K562 (cell line): ENCODE measurements at regions not wholly inside any gene's neighbourhood (a gene's known extent, or its start where the extent isn't known, plus 50 kb on each side); places are given as distances from the start of the nearest gene placed in this dataset.

Experiments
- CREB1 ChIP-seq, 2 experiments: sonication (generic) in 1 of 2; formaldehyde crosslinking in 1 of 2; IDR thresholded peaks; 2 replicates each; pipeline versions ENCODE4 v1.6.1 to v1.8.0; 2012 to 2022; ENCODE audit warnings: inconsistent platforms in 1 of 2, mild to moderate bottlenecking in 1 of 2, missing genetic modification reagents in 1 of 2, moderate library complexity in 1 of 2
- DNMT1 ChIP-seq: fragments of 450-650 bp; IDR thresholded peaks from 2 replicates; pipeline ENCODE4 v1.6.1; 2016; ENCODE audit warnings: antibody characterized with exemption, mild to moderate bottlenecking
- ELF1 ChIP-seq: fragments of 200-800 bp; sonication (Bioruptor generic); IDR thresholded peaks from 2 replicates; pipeline ENCODE4 v1.6.1; 2016; ENCODE audit warnings: missing genetic modification characterization, missing compliant biosample characterization
- EP300 ChIP-seq: IDR thresholded peaks from 2 replicates; pipeline ENCODE4 v1.6.1; 2012; ENCODE audit warnings: low read length, improper control_type of control experiment
- TF ChIP-seq, protein P1 (sequence below): fragments of 450-650 bp; IDR thresholded peaks from one replicate; pipeline ENCODE4 v1.6.1; 2018; ENCODE audit warnings: mild to moderate bottlenecking, moderate library complexity; ENCODE audit not compliant: partially characterized antibody
- TF ChIP-seq, protein P2 (sequence below): sonication (generic); formaldehyde crosslinking; IDR thresholded peaks from 2 replicates; pipeline ENCODE4 v1.8.0; 2022; ENCODE audit warnings: mild to moderate bottlenecking, missing genetic modification reagents
- TF ChIP-seq, protein P3 (sequence below): sonication (generic); formaldehyde crosslinking; IDR thresholded peaks from 2 replicates; pipeline ENCODE4 v1.9.0; 2022; ENCODE audit warnings: mild to moderate bottlenecking, missing genetic modification reagents

DNA sequence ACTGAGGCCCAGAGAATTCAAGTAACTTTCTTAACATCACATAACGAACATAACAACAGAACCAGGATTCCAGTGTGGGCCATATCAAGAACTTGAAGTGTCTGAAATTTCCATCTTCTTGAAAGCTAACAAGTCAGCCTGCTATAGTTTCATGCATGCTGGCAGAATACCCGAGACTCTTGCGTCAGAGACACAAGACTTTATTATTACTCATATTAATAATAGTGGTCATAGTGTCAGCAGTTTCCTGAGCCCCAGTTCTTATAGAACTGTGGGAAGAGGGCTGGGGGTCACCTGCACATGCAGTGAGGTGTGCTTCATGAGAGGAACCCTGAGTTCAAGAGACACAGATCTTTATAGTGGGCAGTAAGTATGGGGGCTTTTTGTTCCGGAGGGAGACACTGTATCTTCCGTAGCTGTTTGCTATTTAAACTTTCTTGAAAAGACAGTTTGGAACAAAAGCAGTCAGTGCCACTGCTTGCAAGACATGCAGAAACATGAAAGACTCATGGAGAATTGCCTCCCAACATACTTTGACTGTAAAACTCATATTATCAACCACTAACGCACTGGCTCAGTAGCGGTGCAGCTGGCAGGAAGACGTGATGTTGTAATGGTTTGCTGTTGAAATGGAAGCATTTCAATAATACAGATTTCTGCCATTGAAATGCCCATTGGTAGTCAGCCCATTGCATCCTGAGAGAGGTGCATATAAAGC is 339.2 kb downstream of the ADGRL2 start:
- TF ChIP-seq, protein P1, sequence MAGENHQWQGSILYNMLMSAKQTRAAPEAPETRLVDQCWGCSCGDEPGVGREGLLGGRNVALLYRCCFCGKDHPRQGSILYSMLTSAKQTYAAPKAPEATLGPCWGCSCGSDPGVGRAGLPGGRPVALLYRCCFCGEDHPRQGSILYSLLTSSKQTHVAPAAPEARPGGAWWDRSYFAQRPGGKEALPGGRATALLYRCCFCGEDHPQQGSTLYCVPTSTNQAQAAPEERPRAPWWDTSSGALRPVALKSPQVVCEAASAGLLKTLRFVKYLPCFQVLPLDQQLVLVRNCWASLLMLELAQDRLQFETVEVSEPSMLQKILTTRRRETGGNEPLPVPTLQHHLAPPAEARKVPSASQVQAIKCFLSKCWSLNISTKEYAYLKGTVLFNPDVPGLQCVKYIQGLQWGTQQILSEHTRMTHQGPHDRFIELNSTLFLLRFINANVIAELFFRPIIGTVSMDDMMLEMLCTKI, result no peak
- TF ChIP-seq, protein P2, sequence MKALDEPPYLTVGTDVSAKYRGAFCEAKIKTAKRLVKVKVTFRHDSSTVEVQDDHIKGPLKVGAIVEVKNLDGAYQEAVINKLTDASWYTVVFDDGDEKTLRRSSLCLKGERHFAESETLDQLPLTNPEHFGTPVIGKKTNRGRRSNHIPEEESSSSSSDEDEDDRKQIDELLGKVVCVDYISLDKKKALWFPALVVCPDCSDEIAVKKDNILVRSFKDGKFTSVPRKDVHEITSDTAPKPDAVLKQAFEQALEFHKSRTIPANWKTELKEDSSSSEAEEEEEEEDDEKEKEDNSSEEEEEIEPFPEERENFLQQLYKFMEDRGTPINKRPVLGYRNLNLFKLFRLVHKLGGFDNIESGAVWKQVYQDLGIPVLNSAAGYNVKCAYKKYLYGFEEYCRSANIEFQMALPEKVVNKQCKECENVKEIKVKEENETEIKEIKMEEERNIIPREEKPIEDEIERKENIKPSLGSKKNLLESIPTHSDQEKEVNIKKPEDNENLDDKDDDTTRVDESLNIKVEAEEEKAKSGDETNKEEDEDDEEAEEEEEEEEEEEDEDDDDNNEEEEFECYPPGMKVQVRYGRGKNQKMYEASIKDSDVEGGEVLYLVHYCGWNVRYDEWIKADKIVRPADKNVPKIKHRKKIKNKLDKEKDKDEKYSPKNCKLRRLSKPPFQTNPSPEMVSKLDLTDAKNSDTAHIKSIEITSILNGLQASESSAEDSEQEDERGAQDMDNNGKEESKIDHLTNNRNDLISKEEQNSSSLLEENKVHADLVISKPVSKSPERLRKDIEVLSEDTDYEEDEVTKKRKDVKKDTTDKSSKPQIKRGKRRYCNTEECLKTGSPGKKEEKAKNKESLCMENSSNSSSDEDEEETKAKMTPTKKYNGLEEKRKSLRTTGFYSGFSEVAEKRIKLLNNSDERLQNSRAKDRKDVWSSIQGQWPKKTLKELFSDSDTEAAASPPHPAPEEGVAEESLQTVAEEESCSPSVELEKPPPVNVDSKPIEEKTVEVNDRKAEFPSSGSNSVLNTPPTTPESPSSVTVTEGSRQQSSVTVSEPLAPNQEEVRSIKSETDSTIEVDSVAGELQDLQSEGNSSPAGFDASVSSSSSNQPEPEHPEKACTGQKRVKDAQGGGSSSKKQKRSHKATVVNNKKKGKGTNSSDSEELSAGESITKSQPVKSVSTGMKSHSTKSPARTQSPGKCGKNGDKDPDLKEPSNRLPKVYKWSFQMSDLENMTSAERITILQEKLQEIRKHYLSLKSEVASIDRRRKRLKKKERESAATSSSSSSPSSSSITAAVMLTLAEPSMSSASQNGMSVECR (CRISPR knock-in tag), result no peak
- TF ChIP-seq CREB1 (IDR thresholded peaks at IDR 0.05) (no peak), CREB1 (CRISPR knock-in tag; IDR thresholded peaks at IDR 0.05) (no peak), EP300 (no peak), ELF1 (tag) (no peak), DNMT1 (no peak)
- TF ChIP-seq, protein P3, sequence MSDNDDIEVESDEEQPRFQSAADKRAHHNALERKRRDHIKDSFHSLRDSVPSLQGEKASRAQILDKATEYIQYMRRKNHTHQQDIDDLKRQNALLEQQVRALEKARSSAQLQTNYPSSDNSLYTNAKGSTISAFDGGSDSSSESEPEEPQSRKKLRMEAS, result no peak
